A673 (cell line): ENCODE measurements at regions not wholly inside any gene's neighbourhood (a gene's known extent, or its start where the extent isn't known, plus 50 kb on each side); places are given as distances from the start of the nearest gene placed in this dataset.

Source experiments
- BruUV-seq: library from RNA; stranded (reverse); fragments of 400-500 nt; replicated peaks from 2 replicates; lab custom pipeline; 2021; lab: Mats Ljungman, UMichigan
- CTCF ChIA-PET: fragments of 300-600 bp; sonication (Branson Sonifier 250); formaldehyde crosslinking; loops from one replicate; lab custom pipeline; 2022; ENCODE audit warnings: antibody characterized with exemption; lab: Charles Lee
- POLR2A ChIA-PET: fragments of 300-600 bp; sonication (Branson Sonifier 250); formaldehyde crosslinking; loops from one replicate; lab custom pipeline; 2022; ENCODE audit warnings: antibody characterized with exemption; ENCODE audit not compliant: low non-redundant PET; lab: Charles Lee
- DNase-seq: peaks from one replicate; pipeline ENCODE4 v3.0.0-alpha.2; 2015; ENCODE audit warnings: low spot score
- H3K27ac ChIP-seq: fragments of 200-600 bp; sonication (generic); 2 replicates; pipeline ENCODE4 v1.5.1; 2016; ENCODE audit warnings: mixed run types, low read depth, mild to moderate bottlenecking, mixed read lengths, antibody characterized with exemption, low read length; ENCODE audit not compliant: poor library complexity, severe bottlenecking
- H3K27me3 ChIP-seq: fragments of 200-600 bp; sonication (generic); replicated peaks from 2 replicates; pipeline ENCODE4 v1.6.1; 2017; ENCODE audit warnings: mixed run types, low read depth, mild to moderate bottlenecking, mixed read lengths, antibody characterized with exemption, low read length; ENCODE audit not compliant: insufficient read depth, poor library complexity
- H3K36me3 ChIP-seq: fragments of 200-600 bp; sonication (generic); 2 replicates; pipeline ENCODE4 v1.6.1; 2016; ENCODE audit warnings: mixed run types, mild to moderate bottlenecking, mixed read lengths, antibody characterized with exemption, low read length; ENCODE audit not compliant: insufficient read depth, poor library complexity, severe bottlenecking
- H3K4me1 ChIP-seq: fragments of 200-600 bp; sonication (generic); 2 replicates; pipeline ENCODE4 v1.6.1; 2017; ENCODE audit warnings: mixed run types, mild to moderate bottlenecking, mixed read lengths, antibody characterized with exemption, low read length; ENCODE audit not compliant: insufficient read depth, poor library complexity, severe bottlenecking
- H3K4me3 ChIP-seq: fragments of 200-600 bp; sonication (generic); 2 replicates; pipeline ENCODE4 v1.5.1; 2016; ENCODE audit warnings: low read depth, mixed run types, mild to moderate bottlenecking, mixed read lengths, low read length; ENCODE audit not compliant: poor library complexity, severe bottlenecking
- H3K9me3 ChIP-seq: fragments of 200-600 bp; sonication (generic); 2 replicates; pipeline ENCODE4 v1.6.1; 2016; ENCODE audit warnings: mixed run types, low read depth, mild to moderate bottlenecking, mixed read lengths, antibody characterized with exemption, low read length; ENCODE audit not compliant: poor library complexity, severe bottlenecking
- CTCF ChIP-seq: fragments of 300-800, 200-600 bp; sonication (generic); conservative IDR thresholded peaks from 2 replicates; pipeline ENCODE4 v1.5.1; 2017; ENCODE audit warnings: low read depth, mild to moderate bottlenecking, antibody characterized with exemption, low read length, moderate library complexity, mixed read lengths
- EZH2 ChIP-seq: fragments of 200-600 bp; sonication (generic); IDR thresholded peaks from 2 replicates; pipeline ENCODE4 v1.6.1; 2017; ENCODE audit warnings: borderline replicate concordance, low read depth, mild to moderate bottlenecking, mixed read lengths, antibody characterized with exemption, low read length; ENCODE audit not compliant: poor library complexity, severe bottlenecking
- intact Hi-C: fragments of 100-400 bp; cut with micrococcal nuclease; formaldehyde crosslinking; loops from one replicate; pipeline ENCODE4 v1.10.0; 2022; ENCODE audit not compliant: unreplicated experiment

GRCh38 chr15:24879492-24879891 is 75.3 kb upstream of the SNRPN start:
- Histone ChIP-seq H3K4me3 (no peak overlapping the region), H3K27ac (no peak overlapping the region), H3K27me3 (no peaks in the 10 kb centered on the region), H3K4me1 (no peaks in the 10 kb centered on the region), H3K36me3 (no peaks in the 10 kb centered on the region), H3K9me3 (peaks cover 7% of the 10 kb centered on the region)
- ChIA-PET POLR2A (no interaction called here), CTCF (no interaction called here)
- no TSS peak for BruUV-seq
- intact Hi-C loops: no loop called here
- no peak for TF ChIP-seq CTCF
- TF ChIP-seq EZH2: no peak
- no peak for DNase-seq

GRCh38 chr15:24880663-24881062 is 74.1 kb upstream of the SNRPN start:
- Histone ChIP-seq H3K27ac (no peak overlapping the region), H3K36me3 (no peaks in the 10 kb centered on the region), H3K9me3 (peaks cover 10% of the 10 kb centered on the region), H3K4me1 (no peaks in the 10 kb centered on the region), H3K4me3 (no peak overlapping the region), H3K27me3 (no peaks in the 10 kb centered on the region)
- ChIA-PET CTCF (no interaction called here), POLR2A (no interaction called here)
- BruUV-seq: no TSS peak
- intact Hi-C loops: no loop called here
- DNase-seq: no peak
- TF ChIP-seq EZH2 (no peak), CTCF (no peak)

- DNase-seq: no peak
- Histone ChIP-seq H3K9me3 (peaks cover 17% of the 10 kb centered on the region), H3K27me3 (no peaks in the 10 kb centered on the region), H3K4me1 (no peaks in the 10 kb centered on the region), H3K27ac (no peak overlapping the region), H3K4me3 (no peak overlapping the region), H3K36me3 (no peaks in the 10 kb centered on the region)
- ChIA-PET CTCF (no interaction called here), POLR2A (no interaction called here)
- TF ChIP-seq CTCF (no peak), EZH2 (no peak)
- BruUV-seq: no TSS peak
- intact Hi-C loops: no loop called here
Observed at GRCh38 chr15:24886538-24886937, 68.2 kb upstream of the SNRPN start.
